Small intestine (tissue), 7 donors: ENCODE measurements at regions not wholly inside any gene's neighbourhood (a gene's known extent, or its start where the extent isn't known, plus 50 kb on each side); places are given as distances from the start of the nearest gene placed in this dataset.
A peak's percentile ranks its signal among the peaks of the same experiment; 100 is the strongest.

Source experiments
- DNase-seq, 2 donors: peaks; one replicate each; pipeline versions ENCODE4 v3.0.0 to v3.0.0-alpha.2; 2013
- FAIRE-seq: peaks from 2 replicates; lab custom pipeline; 2012; peaks lifted over from hg19 to GRCh38; lab: Jason Lieb, UNC
- H3K27ac ChIP-seq, 3 donors: one replicate each; pipeline ENCODE4 v1.5.1; 2013; ENCODE audit warnings: low read length in 2 of 3, mild to moderate bottlenecking in 2 of 3, control low read depth in 1 of 3, inconsistent platforms in 1 of 3, low read depth in 1 of 3, moderate library complexity in 1 of 3
- H3K27me3 ChIP-seq, 3 donors: one replicate each; pipeline ENCODE4 v1.6.1; 2013; ENCODE audit warnings: low read length in 3 of 3, inconsistent platforms in 1 of 3; ENCODE audit not compliant: control insufficient read depth in 3 of 3, insufficient read depth in 3 of 3
- H3K36me3 ChIP-seq, 3 donors: one replicate each; pipeline ENCODE4 v1.6.1; 2013; ENCODE audit warnings: low read length in 3 of 3, inconsistent platforms in 1 of 3, low read depth in 1 of 3, mild to moderate bottlenecking in 1 of 3, moderate library complexity in 1 of 3; ENCODE audit not compliant: control insufficient read depth in 3 of 3, insufficient read depth in 2 of 3
- H3K4me1 ChIP-seq, 3 donors: one replicate each; pipeline ENCODE4 v1.6.1; 2013; ENCODE audit warnings: low read length in 2 of 3, inconsistent platforms in 1 of 3, low read depth in 1 of 3, mild to moderate bottlenecking in 1 of 3, moderate library complexity in 1 of 3; ENCODE audit not compliant: control insufficient read depth in 3 of 3, insufficient read depth in 2 of 3
- H3K4me3 ChIP-seq, 3 donors: one replicate each; pipeline ENCODE4 v1.5.1; 2013; ENCODE audit warnings: low read length in 3 of 3, control low read depth in 1 of 3, inconsistent platforms in 1 of 3, low read depth in 1 of 3, mild to moderate bottlenecking in 1 of 3, moderate library complexity in 1 of 3
- H3K9me3 ChIP-seq, 2 donors: one replicate each; pipeline ENCODE4 v1.6.1; 2013; ENCODE audit warnings: low read depth in 1 of 2, low read length in 1 of 2; ENCODE audit not compliant: control insufficient read depth in 2 of 2, insufficient read depth in 1 of 2
- WGBS, 3 donors: extraction: QIAGEN DNeasy Blood & Tissue Kit; methylation state at CpG; one replicate each; pipeline ENCODE4 v1.1.7; 2013; 5-methylcytosine and 5-hydroxymethylcytosine counted together
- donor health status: healthy with polysubstance abuse.
- donor health status: control.
- donor health status: control.
- donor health status: Bipolar disorder and iron deficiency.
- donor health status: healthy.

GRCh38 chrX:142054094-142054493, 150.4 kb downstream of the MAGEC1 start:
- no peaks in the 10 kb centered on the region for H3K36me3 ChIP-seq

GRCh38 chrX:142052238-142052637, 148.5 kb downstream of the MAGEC1 start:
- Histone ChIP-seq H3K27me3 (no peaks in the 10 kb centered on the region), H3K4me1 (no peaks in the 10 kb centered on the region), H3K9me3 (no peaks in the 10 kb centered on the region), H3K4me3 (no peak overlapping the region), H3K36me3 (no peaks in the 10 kb centered on the region), H3K27ac (no peak overlapping the region)
- FAIRE-seq (no peak), DNase-seq (no peak)
- WGBS, 3 donors, result 89 to 94% (median 90%) methylated on average over 3 of the region's 3 CpGs

More at GRCh38 chrX:142054094-142054493, 150.4 kb downstream of the MAGEC1 start:
- Histone ChIP-seq H3K4me1 (no peaks in the 10 kb centered on the region), H3K9me3 (peaks cover 0 to 5% of the 10 kb centered on the region in 2 donors), H3K4me3 (no peak overlapping the region), H3K27ac (no peak overlapping the region), H3K27me3 (no peaks in the 10 kb centered on the region)
- WGBS, 3 donors, result 39 to 64% (median 55%) methylated on average over 1 of the region's 1 CpG
- FAIRE-seq (no peak), DNase-seq (no peak)

- 68 to 83% (median 75%) methylated on average over 3 of the region's 3 CpGs for whole genome bisulfite sequencing, 3 donors
- FAIRE-seq, result no peak
Observed at GRCh38 chrX:142043196-142043595, 139.5 kb downstream of the MAGEC1 start.

GRCh38 chrX:142040906-142041305, 137.2 kb downstream of the MAGEC1 start:
- no peaks in the 10 kb centered on the region for H3K36me3 ChIP-seq
- H3K27ac ChIP-seq, result no peak overlapping the region
- H3K27me3 ChIP-seq, result no peaks in the 10 kb centered on the region
- H3K9me3 ChIP-seq, result no peaks in the 10 kb centered on the region
- no peak overlapping the region for H3K4me3 ChIP-seq
- 85 to 91% (median 90%) methylated on average over 6 of the region's 6 CpGs for WGBS, 3 donors
- FAIRE-seq, result no peak
- H3K4me1 ChIP-seq, result no peaks in the 10 kb centered on the region
- no peak for DNase-seq

More at GRCh38 chrX:142043196-142043595, 139.5 kb downstream of the MAGEC1 start:
- no peak for DNase-seq
- H3K27me3 ChIP-seq, result no peaks in the 10 kb centered on the region
- no peaks in the 10 kb centered on the region for H3K4me1 ChIP-seq
- no peak overlapping the region for H3K4me3 ChIP-seq
- no peaks in the 10 kb centered on the region for H3K9me3 ChIP-seq
- H3K27ac ChIP-seq, result no peak overlapping the region
- H3K36me3 ChIP-seq, result no peaks in the 10 kb centered on the region

GRCh38 chrX:142036116-142036515, 132.4 kb downstream of the MAGEC1 start:
- no peaks in the 10 kb centered on the region for H3K36me3 ChIP-seq
- no peak overlapping the region for H3K27ac ChIP-seq
- FAIRE-seq (no peak), DNase-seq (no peak)
- no peaks in the 10 kb centered on the region for H3K27me3 ChIP-seq
- H3K4me3 ChIP-seq, result no peak overlapping the region
- no peaks in the 10 kb centered on the region for H3K4me1 ChIP-seq
- no peaks in the 10 kb centered on the region for H3K9me3 ChIP-seq

- FAIRE-seq, result peak; percentile 26
Observed at GRCh38 chrX:142005532-142005931, 101.8 kb downstream of the MAGEC1 start.

GRCh38 chrX:142002471-142002870, 98.8 kb downstream of the MAGEC1 start:
- 70 to 80% (median 78%) methylated on average over 3 of the region's 3 CpGs for WGBS, 3 donors
- Histone ChIP-seq H3K9me3 (no peaks in the 10 kb centered on the region), H3K4me3 (no peak overlapping the region), H3K36me3 (no peaks in the 10 kb centered on the region), H3K27me3 (no peaks in the 10 kb centered on the region), H3K27ac (no peak overlapping the region), H3K4me1 (no peaks in the 10 kb centered on the region)
- FAIRE-seq (no peak), DNase-seq (no peak)

More at GRCh38 chrX:142005532-142005931, 101.8 kb downstream of the MAGEC1 start:
- Histone ChIP-seq H3K36me3 (no peaks in the 10 kb centered on the region), H3K27ac (no peak overlapping the region), H3K27me3 (no peaks in the 10 kb centered on the region), H3K4me3 (no peak overlapping the region), H3K9me3 (no peaks in the 10 kb centered on the region), H3K4me1 (no peaks in the 10 kb centered on the region)
- no peak for DNase-seq
- 78 to 89% (median 85%) methylated on average over 1 of the region's 1 CpG for WGBS, 3 donors

GRCh38 chrX:142001934-142002333, 98.2 kb downstream of the MAGEC1 start:
- no peak for DNase-seq
- Histone ChIP-seq H3K4me1 (no peaks in the 10 kb centered on the region), H3K36me3 (no peaks in the 10 kb centered on the region), H3K4me3 (no peak overlapping the region), H3K9me3 (no peaks in the 10 kb centered on the region), H3K27me3 (no peaks in the 10 kb centered on the region), H3K27ac (no peak overlapping the region)
- WGBS, 3 donors, result 47 to 71% (median 60%) methylated on average over 1 of the region's 1 CpG
- FAIRE-seq, result no peak

GRCh38 chrX:141989815-141990214, 86.1 kb downstream of the MAGEC1 start:
- Histone ChIP-seq H3K36me3 (no peaks in the 10 kb centered on the region), H3K4me3 (no peak overlapping the region), H3K9me3 (no peaks in the 10 kb centered on the region), H3K27me3 (no peaks in the 10 kb centered on the region), H3K27ac (no peak overlapping the region), H3K4me1 (no peaks in the 10 kb centered on the region)
- FAIRE-seq, result no peak
- WGBS, 3 donors, result 35 to 60% (median 54%) methylated on average over 5 of the region's 5 CpGs
- no peak for DNase-seq
